ENCODE measurements at regions not wholly inside any gene's neighbourhood (a gene's known extent, or its start where the extent isn't known, plus 50 kb on each side); places are given as distances from the start of the nearest gene placed in this dataset.

DNA sequence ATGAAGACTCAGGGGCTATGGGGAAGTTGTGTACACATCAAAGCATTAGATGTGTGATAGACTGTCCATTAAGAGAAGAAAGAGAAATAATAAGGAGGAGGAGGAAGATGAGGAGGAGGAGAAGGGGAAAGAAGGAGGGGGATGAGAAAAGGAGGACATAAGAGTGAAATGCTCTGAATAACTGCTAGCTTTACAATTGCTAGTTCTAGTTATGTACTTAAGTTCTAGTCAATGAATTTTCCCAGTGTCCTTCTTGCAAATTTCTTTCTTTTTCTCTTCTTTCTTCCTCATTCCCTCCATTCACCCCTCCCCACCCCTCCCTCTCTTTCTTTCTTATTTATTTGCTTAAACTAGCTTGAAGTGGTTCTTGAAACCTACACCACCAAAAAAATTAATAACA is 534.9 kb upstream of the GRAMD2B start:
- no peak for TF ChIP-seq EZH2phosphoT487 (IDR thresholded peaks at IDR 0.05; ENCODE audit: borderline replicate concordance, low read length)
- TF ChIP-seq, protein P1, sequence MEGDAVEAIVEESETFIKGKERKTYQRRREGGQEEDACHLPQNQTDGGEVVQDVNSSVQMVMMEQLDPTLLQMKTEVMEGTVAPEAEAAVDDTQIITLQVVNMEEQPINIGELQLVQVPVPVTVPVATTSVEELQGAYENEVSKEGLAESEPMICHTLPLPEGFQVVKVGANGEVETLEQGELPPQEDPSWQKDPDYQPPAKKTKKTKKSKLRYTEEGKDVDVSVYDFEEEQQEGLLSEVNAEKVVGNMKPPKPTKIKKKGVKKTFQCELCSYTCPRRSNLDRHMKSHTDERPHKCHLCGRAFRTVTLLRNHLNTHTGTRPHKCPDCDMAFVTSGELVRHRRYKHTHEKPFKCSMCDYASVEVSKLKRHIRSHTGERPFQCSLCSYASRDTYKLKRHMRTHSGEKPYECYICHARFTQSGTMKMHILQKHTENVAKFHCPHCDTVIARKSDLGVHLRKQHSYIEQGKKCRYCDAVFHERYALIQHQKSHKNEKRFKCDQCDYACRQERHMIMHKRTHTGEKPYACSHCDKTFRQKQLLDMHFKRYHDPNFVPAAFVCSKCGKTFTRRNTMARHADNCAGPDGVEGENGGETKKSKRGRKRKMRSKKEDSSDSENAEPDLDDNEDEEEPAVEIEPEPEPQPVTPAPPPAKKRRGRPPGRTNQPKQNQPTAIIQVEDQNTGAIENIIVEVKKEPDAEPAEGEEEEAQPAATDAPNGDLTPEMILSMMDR (conservative IDR thresholded peaks at IDR 0.05; ENCODE audit: low read depth, low read length): no peak
